ENCODE measurements at regions not wholly inside any gene's neighbourhood (a gene's known extent, or its start where the extent isn't known, plus 50 kb on each side); places are given as distances from the start of the nearest gene placed in this dataset.

DNA sequence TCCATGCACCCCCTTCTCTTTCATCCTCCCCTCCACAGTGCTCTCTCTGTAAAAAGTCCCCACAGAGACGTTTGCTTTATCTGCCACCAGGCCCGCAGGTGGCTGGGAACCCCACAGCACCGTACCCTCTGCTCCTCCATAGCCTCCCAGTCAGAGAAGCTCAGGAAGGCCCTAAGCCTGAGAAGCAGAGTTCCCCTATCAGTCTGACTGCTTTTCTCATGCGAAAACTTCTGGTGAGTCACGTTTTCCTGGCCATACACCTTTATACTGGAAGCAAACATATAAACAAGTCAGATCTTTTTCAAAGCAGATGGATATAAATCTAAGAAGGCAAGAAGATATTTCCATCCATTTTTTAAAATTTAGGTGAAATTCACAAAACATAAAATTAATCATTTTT is 51.5 kb upstream of the MEF2A start:
- Histone ChIP-seq H3K9ac (ENCODE audit: low read depth, low read length, poor library complexity, severe bottlenecking) (no peak overlapping the region), H3K4me1 (ENCODE audit: insufficient read depth, low read length, poor library complexity, severe bottlenecking) (peaks cover 47% of the 10 kb centered on the region), H3F3A (ENCODE audit: low read depth) (0 out of 2 replicates have a peak, but pooled peaks cover 5% of the 10 kb centered on the region), H3K79me2 (ENCODE audit: insufficient read depth, low read length) (no peaks in the 10 kb centered on the region), H3K4me3 (ENCODE audit: low read length, poor library complexity, severe bottlenecking) (no peak overlapping the region), H3K27me3 (ENCODE audit: insufficient read depth, low read length, poor library complexity, severe bottlenecking) (no peaks in the 10 kb centered on the region), H3K9me3 (ENCODE audit: insufficient read depth, low read depth, low read length) (peaks cover 10% of the 10 kb centered on the region), H3K9me2 (replicated peaks; ENCODE audit: low read depth, low read length) (no peaks in the 10 kb centered on the region), H3K36me3 (ENCODE audit: insufficient read depth, low read length) (no peaks in the 10 kb centered on the region), H2AFZ (ENCODE audit: low read length) (no peak overlapping the region), H3K4me2 (ENCODE audit: low read depth, low read length, poor library complexity, severe bottlenecking) (no peak overlapping the region), H4K20me1 (ENCODE audit: insufficient read depth, low read length, poor library complexity, severe bottlenecking) (no peaks in the 10 kb centered on the region)
- TF ChIP-seq, protein P1, sequence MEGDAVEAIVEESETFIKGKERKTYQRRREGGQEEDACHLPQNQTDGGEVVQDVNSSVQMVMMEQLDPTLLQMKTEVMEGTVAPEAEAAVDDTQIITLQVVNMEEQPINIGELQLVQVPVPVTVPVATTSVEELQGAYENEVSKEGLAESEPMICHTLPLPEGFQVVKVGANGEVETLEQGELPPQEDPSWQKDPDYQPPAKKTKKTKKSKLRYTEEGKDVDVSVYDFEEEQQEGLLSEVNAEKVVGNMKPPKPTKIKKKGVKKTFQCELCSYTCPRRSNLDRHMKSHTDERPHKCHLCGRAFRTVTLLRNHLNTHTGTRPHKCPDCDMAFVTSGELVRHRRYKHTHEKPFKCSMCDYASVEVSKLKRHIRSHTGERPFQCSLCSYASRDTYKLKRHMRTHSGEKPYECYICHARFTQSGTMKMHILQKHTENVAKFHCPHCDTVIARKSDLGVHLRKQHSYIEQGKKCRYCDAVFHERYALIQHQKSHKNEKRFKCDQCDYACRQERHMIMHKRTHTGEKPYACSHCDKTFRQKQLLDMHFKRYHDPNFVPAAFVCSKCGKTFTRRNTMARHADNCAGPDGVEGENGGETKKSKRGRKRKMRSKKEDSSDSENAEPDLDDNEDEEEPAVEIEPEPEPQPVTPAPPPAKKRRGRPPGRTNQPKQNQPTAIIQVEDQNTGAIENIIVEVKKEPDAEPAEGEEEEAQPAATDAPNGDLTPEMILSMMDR (conservative IDR thresholded peaks at IDR 0.05; ENCODE audit: low read length), result no peak
- no peak for TF ChIP-seq EZH2phosphoT487 (IDR thresholded peaks at IDR 0.05; ENCODE audit: borderline replicate concordance)
